ENCODE measurements at regions not wholly inside any gene's neighbourhood (a gene's known extent, or its start where the extent isn't known, plus 50 kb on each side); places are given as distances from the start of the nearest gene placed in this dataset.

DNA sequence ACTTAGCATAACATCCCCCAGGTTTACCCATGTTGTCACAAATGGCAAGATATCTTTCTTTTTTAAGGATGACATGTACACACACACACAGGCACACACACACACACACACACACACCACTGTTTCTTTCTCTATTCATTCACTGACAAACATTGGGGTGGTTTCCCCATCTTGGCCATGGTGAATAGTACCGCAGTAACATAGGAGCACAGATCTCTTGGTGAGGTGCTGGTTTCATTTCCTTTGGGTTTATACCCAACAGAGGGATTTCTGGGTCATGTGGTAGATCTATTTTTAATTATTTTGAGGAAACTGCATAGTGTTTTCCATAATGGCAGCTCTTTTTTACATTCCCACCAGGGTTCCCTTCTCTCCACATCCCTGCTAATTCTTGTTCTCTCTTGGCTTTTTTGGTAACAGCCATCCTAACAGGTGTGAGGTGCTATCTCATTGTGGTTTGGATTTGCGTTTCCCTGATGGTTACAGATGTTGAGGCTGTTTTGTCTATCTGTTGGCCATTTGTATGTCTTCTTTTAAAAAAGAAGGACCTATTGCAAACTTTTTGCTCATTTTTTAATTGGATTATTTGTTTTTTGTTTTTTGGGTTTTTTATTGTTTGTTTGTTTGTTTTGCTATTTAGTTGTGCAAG lies 251.7 kb upstream of the IRS2 start (continued):
- TF ChIP-seq MXI1 (IDR thresholded peaks at IDR 0.05; ENCODE audit: low read depth, low read length) (no peak), CHD2 (IDR thresholded peaks at IDR 0.05; ENCODE audit: low read length, partially characterized antibody) (no peak)
- TF ChIP-seq, protein P1, sequence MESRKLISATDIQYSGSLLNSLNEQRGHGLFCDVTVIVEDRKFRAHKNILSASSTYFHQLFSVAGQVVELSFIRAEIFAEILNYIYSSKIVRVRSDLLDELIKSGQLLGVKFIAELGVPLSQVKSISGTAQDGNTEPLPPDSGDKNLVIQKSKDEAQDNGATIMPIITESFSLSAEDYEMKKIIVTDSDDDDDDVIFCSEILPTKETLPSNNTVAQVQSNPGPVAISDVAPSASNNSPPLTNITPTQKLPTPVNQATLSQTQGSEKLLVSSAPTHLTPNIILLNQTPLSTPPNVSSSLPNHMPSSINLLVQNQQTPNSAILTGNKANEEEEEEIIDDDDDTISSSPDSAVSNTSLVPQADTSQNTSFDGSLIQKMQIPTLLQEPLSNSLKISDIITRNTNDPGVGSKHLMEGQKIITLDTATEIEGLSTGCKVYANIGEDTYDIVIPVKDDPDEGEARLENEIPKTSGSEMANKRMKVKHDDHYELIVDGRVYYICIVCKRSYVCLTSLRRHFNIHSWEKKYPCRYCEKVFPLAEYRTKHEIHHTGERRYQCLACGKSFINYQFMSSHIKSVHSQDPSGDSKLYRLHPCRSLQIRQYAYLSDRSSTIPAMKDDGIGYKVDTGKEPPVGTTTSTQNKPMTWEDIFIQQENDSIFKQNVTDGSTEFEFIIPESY (IDR thresholded peaks at IDR 0.05; ENCODE audit: borderline replicate concordance, low read depth), result no peak
- TF ChIP-seq, protein P2, sequence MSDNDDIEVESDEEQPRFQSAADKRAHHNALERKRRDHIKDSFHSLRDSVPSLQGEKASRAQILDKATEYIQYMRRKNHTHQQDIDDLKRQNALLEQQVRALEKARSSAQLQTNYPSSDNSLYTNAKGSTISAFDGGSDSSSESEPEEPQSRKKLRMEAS (IDR thresholded peaks at IDR 0.05; ENCODE audit: low read depth), result no peak
- TF ChIP-seq, protein P3, sequence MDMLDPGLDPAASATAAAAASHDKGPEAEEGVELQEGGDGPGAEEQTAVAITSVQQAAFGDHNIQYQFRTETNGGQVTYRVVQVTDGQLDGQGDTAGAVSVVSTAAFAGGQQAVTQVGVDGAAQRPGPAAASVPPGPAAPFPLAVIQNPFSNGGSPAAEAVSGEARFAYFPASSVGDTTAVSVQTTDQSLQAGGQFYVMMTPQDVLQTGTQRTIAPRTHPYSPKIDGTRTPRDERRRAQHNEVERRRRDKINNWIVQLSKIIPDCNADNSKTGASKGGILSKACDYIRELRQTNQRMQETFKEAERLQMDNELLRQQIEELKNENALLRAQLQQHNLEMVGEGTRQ (IDR thresholded peaks at IDR 0.05; ENCODE audit: borderline replicate concordance, low read depth, low read length), result no peak
- TF ChIP-seq, protein P4, sequence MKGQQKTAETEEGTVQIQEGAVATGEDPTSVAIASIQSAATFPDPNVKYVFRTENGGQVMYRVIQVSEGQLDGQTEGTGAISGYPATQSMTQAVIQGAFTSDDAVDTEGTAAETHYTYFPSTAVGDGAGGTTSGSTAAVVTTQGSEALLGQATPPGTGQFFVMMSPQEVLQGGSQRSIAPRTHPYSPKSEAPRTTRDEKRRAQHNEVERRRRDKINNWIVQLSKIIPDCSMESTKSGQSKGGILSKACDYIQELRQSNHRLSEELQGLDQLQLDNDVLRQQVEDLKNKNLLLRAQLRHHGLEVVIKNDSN (IDR thresholded peaks at IDR 0.05; ENCODE audit: borderline replicate concordance, low read depth), result no peak

DNA sequence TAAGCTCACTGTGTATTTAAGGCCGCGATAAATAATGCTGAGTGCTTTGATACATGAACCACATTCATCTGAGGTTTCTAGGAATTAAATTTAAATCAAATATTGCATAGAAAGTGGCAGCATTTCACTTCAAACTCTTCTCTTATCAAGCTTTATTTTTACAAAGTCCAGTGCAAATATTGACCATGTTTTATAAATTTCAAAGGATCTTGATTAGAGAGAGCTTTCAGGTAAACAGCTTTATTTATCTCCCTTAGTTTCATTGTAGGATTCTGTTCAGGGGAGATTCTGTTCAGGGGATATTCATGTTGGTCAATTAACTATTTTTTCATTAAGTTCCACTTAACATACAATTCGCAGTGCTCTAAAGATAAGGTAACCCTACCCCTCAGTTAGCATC lies 249.7 kb upstream of the IRS2 start:
- ChIA-PET CTCF (interaction anchor here (1.1 kb wide), 1 partner anchor 9 kb away, joined by 4 read pairs; no protein-coding TSS in a partner anchor), POLR2A (no interaction called here)
- no peak overlapping the region for H3K4me2 ChIP-seq
- no peak for DNase-seq
- H3K9me3 ChIP-seq, result no peaks in the 10 kb centered on the region
- no peaks in the 10 kb centered on the region for H3K79me2 ChIP-seq (ENCODE audit: insufficient read depth)
- no peaks in the 10 kb centered on the region for H3K4me1 ChIP-seq (ENCODE audit: control insufficient read depth in 1 of 2, insufficient read depth in 2 of 2, low read depth in 1 of 2, low read length in 1 of 2)
- no peak overlapping the region for H3K27ac ChIP-seq (ENCODE audit: low read depth in 2 of 2, low read length in 1 of 2)
- H3F3A ChIP-seq (replicated peaks; ENCODE audit: insufficient read depth), result no peaks in the 10 kb centered on the region
- no peaks in the 10 kb centered on the region for H3K9me2 ChIP-seq
- TF ChIP-seq, protein P3 (IDR thresholded peaks at IDR 0.05; ENCODE audit: borderline replicate concordance, low read depth, low read length), result no peak
- TF ChIP-seq TCF12 (IDR thresholded peaks at IDR 0.05), result no peak
- TF ChIP-seq GABPA (IDR thresholded peaks at IDR 0.05; ENCODE audit: low read depth), result no peak
- no peak for TF ChIP-seq NFIC (IDR thresholded peaks at IDR 0.05; ENCODE audit: borderline replicate concordance)
- TF ChIP-seq EP300 (IDR thresholded peaks at IDR 0.05; ENCODE audit: borderline replicate concordance in 1 of 2, low read depth in 1 of 2, low read length in 1 of 2), result no peak
- no peak for TF ChIP-seq SIN3A (IDR thresholded peaks at IDR 0.05; ENCODE audit: borderline replicate concordance, low read depth, low read length)
- TF ChIP-seq NRF1 (IDR thresholded peaks at IDR 0.05; ENCODE audit: low read depth, low read length), result no peak
- no peaks in the 10 kb centered on the region for H4K20me1 ChIP-seq (ENCODE audit: insufficient read depth)
- WGBS (ENCODE audit: low lambda C conversion rate), result 88% methylated on average over 3 of the region's 3 CpGs
- no peak overlapping the region for H3K4me3 ChIP-seq (ENCODE audit: low read depth in 2 of 2, low read length in 1 of 2)
- no peak overlapping the region for H2AFZ ChIP-seq (ENCODE audit: low read depth)
- no peaks in the 10 kb centered on the region for H3K27me3 ChIP-seq (ENCODE audit: insufficient read depth)
- H3K36me3 ChIP-seq (replicated peaks in 1 of 2; ENCODE audit: control insufficient read depth in 1 of 2, insufficient read depth in 2 of 2, low read length in 1 of 2), result no peaks in the 10 kb centered on the region
- H3K9ac ChIP-seq, result no peak overlapping the region
